ENCODE measurements at regions not wholly inside any gene's neighbourhood (a gene's known extent, or its start where the extent isn't known, plus 50 kb on each side); places are given as distances from the start of the nearest gene placed in this dataset.

DNA sequence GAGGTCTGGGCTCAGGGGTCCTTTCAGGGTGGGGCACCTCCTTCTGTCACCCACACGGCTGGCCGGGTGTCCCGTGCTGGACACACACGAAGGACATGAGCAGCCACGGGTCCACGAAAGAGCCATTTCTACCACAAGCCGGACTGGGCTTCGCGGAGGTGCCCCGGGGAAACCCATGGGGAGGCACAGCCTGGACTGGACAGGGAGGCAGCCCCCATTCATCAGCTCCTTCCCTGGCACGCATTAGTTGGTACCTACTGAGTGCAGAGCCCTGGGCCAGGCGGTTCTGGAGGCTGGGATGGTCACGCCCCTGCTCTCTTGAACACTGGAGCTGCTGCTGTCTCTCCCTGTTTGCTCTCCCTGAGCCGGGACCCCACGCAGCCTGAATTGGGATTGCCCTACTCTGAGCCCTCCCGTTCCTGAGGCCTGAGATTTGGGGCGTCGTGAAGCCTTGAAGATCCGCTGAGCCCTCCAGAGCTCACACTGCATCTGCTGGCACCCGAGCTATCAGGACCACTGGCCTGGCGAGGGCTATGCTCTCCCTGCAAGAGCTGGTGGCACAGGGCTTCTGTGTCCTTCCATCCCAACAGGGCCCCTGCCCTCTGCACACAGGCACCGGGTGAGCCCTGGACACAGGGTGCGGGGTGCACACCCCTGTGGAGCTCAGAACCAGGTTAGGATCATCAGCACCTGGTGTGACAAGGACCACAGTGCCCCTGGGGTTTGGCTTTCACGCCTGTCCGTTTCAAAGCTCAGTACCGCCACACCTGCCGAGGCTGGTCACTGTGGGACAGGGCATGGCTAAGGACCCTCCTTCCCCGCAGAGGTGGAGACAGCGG is 84.6 kb downstream of the MYEOV start:
- Histone ChIP-seq H3K9ac (ENCODE audit: low read depth in 1 of 3, low read length in 3 of 3) (no peak overlapping the region), H3K27me3 (ENCODE audit: control insufficient read depth in 3 of 3, insufficient read depth in 3 of 3, low read length in 3 of 3) (peaks cover 6 to 24% (median 24%) of the 10 kb centered on the region in 3 donors), H3K4me3 (ENCODE audit: low read length in 3 of 3) (no peak overlapping the region), H3K9me3 (ENCODE audit: control insufficient read depth in 3 of 3, low read length in 3 of 3) (no peaks in the 10 kb centered on the region), H3K27ac (ENCODE audit: low read depth, low read length) (no peak overlapping the region), H3K36me3 (ENCODE audit: control insufficient read depth in 3 of 3, insufficient read depth in 3 of 3, low read length in 3 of 3) (no peaks in the 10 kb centered on the region), H3K4me1 (ENCODE audit: control insufficient read depth in 3 of 3, insufficient read depth in 3 of 3, low read length in 3 of 3) (peaks cover 2 to 6% (median 3%) of the 10 kb centered on the region in 3 donors)

GRCh38 chr11:69380451-69380901 is 86.5 kb downstream of the MYEOV start:
- H3K9me3 ChIP-seq (ENCODE audit: control insufficient read depth in 3 of 3, low read length in 3 of 3), result no peaks in the 10 kb centered on the region
- no peak overlapping the region for H3K27ac ChIP-seq (ENCODE audit: low read depth, low read length)
- H3K27me3 ChIP-seq (ENCODE audit: control insufficient read depth in 3 of 3, insufficient read depth in 3 of 3, low read length in 3 of 3), result peaks cover 6 to 24% (median 18%) of the 10 kb centered on the region in 3 donors
- no peak overlapping the region for H3K4me3 ChIP-seq (ENCODE audit: low read length in 3 of 3)
- peaks cover 2 to 6% (median 3%) of the 10 kb centered on the region in 3 donors for H3K4me1 ChIP-seq (ENCODE audit: control insufficient read depth in 3 of 3, insufficient read depth in 3 of 3, low read length in 3 of 3)
- no peaks in the 10 kb centered on the region for H3K36me3 ChIP-seq (ENCODE audit: control insufficient read depth in 3 of 3, insufficient read depth in 3 of 3, low read length in 3 of 3)
- H3K9ac ChIP-seq (ENCODE audit: low read depth in 1 of 3, low read length in 3 of 3), result no peak overlapping the region

DNA sequence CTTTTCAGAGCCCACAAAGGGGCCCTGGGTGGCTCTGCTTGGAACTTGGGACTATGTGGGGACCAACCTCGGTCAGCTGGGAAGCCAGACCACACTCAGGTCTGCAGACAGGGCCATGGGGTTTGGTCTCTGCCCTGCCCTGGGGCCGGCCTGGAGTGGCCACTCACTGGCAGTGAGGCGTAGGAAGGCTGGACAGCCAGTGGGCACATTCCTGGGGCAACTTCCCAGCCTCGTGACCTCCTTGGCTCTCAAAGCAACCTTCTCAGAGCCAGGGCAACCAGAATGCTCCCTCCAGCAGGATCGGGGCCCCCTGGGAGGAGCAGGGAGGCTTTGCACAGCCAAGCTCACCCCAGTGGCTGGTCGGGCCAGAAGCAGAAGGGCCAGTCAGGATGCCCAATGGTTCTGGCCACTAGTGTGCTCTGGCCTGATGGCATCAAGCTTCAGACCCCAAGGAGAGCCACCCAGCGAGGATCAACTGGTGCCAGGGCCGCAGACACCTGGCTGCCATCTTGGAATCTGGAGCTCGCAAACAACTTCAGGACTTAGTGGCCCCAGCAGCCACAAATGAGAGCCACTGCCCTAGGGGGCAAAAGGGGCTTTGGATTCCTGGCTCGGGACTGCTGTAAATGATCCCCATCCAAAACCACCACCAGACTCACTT is 87.1 kb downstream of the MYEOV start:
- peaks cover 2 to 6% (median 3%) of the 10 kb centered on the region in 3 donors for H3K4me1 ChIP-seq (ENCODE audit: control insufficient read depth in 3 of 3, insufficient read depth in 3 of 3, low read length in 3 of 3)

GRCh38 chr11:69381681-69382130 is 87.8 kb downstream of the MYEOV start:
- H3K36me3 ChIP-seq (ENCODE audit: control insufficient read depth in 3 of 3, insufficient read depth in 3 of 3, low read length in 3 of 3), result no peaks in the 10 kb centered on the region
- no peak overlapping the region for H3K4me3 ChIP-seq (ENCODE audit: low read length in 3 of 3)
- peaks cover 2 to 6% (median 3%) of the 10 kb centered on the region in 3 donors for H3K4me1 ChIP-seq (ENCODE audit: control insufficient read depth in 3 of 3, insufficient read depth in 3 of 3, low read length in 3 of 3)

More for the DNA sequence above, 87.1 kb downstream of the MYEOV start:
- Histone ChIP-seq H3K27me3 (ENCODE audit: control insufficient read depth in 3 of 3, insufficient read depth in 3 of 3, low read length in 3 of 3) (peaks cover 6 to 19% (median 15%) of the 10 kb centered on the region in 3 donors), H3K36me3 (ENCODE audit: control insufficient read depth in 3 of 3, insufficient read depth in 3 of 3, low read length in 3 of 3) (no peaks in the 10 kb centered on the region), H3K9me3 (ENCODE audit: control insufficient read depth in 3 of 3, low read length in 3 of 3) (no peaks in the 10 kb centered on the region), H3K4me3 (ENCODE audit: low read length in 3 of 3) (no peak overlapping the region), H3K27ac (ENCODE audit: low read depth, low read length) (no peak overlapping the region), H3K9ac (ENCODE audit: low read depth in 1 of 3, low read length in 3 of 3) (no peak overlapping the region)

GRCh38 chr11:69382131-69383128 is 88.5 kb downstream of the MYEOV start:
- Histone ChIP-seq H3K27ac (ENCODE audit: low read depth, low read length) (no peak overlapping the region), H3K9me3 (ENCODE audit: control insufficient read depth in 3 of 3, low read length in 3 of 3) (peaks cover 0 to under 1% (median 0%) of the 10 kb centered on the region in 3 donors), H3K27me3 (ENCODE audit: control insufficient read depth in 3 of 3, insufficient read depth in 3 of 3, low read length in 3 of 3) (peaks cover 0 to 12% (median 11%) of the 10 kb centered on the region in 3 donors), H3K4me1 (ENCODE audit: control insufficient read depth in 3 of 3, insufficient read depth in 3 of 3, low read length in 3 of 3) (peaks cover 2 to 6% (median 3%) of the 10 kb centered on the region in 3 donors), H3K4me3 (ENCODE audit: low read length in 3 of 3) (peak overlapping the region in 1 of 3 donors; percentile 27), H3K9ac (ENCODE audit: low read depth in 1 of 3, low read length in 3 of 3) (no peak overlapping the region), H3K36me3 (ENCODE audit: control insufficient read depth in 3 of 3, insufficient read depth in 3 of 3, low read length in 3 of 3) (no peaks in the 10 kb centered on the region)

More at GRCh38 chr11:69381681-69382130, 87.8 kb downstream of the MYEOV start:
- no peak overlapping the region for H3K27ac ChIP-seq (ENCODE audit: low read depth, low read length)
- H3K9ac ChIP-seq (ENCODE audit: low read depth in 1 of 3, low read length in 3 of 3), result no peak overlapping the region
- H3K9me3 ChIP-seq (ENCODE audit: control insufficient read depth in 3 of 3, low read length in 3 of 3), result no peaks in the 10 kb centered on the region
- H3K27me3 ChIP-seq (ENCODE audit: control insufficient read depth in 3 of 3, insufficient read depth in 3 of 3, low read length in 3 of 3), result peaks cover 4 to 13% (median 12%) of the 10 kb centered on the region in 3 donors

DNA sequence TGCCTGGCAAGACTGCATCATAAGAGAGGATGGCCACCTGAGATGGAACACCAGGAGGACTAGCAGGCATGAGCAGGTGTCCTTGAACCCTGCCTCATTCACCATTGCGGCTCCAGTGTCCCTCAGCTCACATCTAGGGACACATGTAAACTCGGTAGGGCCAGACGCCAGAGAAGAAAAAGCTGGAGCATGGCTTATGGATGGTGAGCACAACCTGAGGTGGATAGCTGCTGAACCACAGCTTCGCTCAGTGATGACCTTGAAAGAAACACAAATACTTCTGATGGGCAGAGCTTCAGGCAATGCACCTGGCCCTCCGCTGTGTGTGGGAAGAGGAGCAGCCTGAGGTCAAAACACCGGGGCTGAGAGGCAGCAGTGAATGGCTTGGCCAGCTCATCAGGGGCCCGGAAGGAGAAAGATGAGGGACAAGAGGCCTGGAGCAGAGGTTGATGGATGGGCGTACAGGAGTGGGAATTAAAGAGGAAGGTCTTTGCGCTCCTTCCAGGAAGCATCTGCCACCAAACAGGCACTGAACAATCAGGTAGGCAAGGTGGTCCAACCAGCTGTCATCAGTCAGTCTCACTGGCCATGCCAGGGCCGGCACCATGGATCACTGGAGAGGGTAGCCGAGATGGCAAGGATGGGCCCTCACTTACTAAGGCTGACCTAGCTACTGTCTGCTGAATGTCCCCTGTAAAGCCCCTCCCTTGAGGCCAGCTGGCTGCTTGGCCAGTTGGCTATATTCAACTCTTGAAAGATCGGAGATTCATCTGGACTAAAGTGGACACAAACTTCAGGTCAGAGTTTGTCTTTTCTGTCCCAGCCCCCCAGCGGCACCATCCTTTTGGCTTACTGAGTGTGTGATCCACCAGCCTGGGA is 89.7 kb downstream of the MYEOV start:
- Histone ChIP-seq H3K4me1 (ENCODE audit: control insufficient read depth in 3 of 3, insufficient read depth in 3 of 3, low read length in 3 of 3) (peaks cover 2 to 6% (median 3%) of the 10 kb centered on the region in 3 donors), H3K4me3 (ENCODE audit: low read length in 3 of 3) (no peak overlapping the region), H3K9ac (ENCODE audit: low read depth in 1 of 3, low read length in 3 of 3) (no peak overlapping the region), H3K36me3 (ENCODE audit: control insufficient read depth in 3 of 3, insufficient read depth in 3 of 3, low read length in 3 of 3) (no peaks in the 10 kb centered on the region), H3K9me3 (ENCODE audit: control insufficient read depth in 3 of 3, low read length in 3 of 3) (peaks cover 0 to 11% (median 6%) of the 10 kb centered on the region in 3 donors), H3K27me3 (ENCODE audit: control insufficient read depth in 3 of 3, insufficient read depth in 3 of 3, low read length in 3 of 3) (peaks cover 0 to 5% (median 2%) of the 10 kb centered on the region in 3 donors), H3K27ac (ENCODE audit: low read depth, low read length) (no peak overlapping the region)

DNA sequence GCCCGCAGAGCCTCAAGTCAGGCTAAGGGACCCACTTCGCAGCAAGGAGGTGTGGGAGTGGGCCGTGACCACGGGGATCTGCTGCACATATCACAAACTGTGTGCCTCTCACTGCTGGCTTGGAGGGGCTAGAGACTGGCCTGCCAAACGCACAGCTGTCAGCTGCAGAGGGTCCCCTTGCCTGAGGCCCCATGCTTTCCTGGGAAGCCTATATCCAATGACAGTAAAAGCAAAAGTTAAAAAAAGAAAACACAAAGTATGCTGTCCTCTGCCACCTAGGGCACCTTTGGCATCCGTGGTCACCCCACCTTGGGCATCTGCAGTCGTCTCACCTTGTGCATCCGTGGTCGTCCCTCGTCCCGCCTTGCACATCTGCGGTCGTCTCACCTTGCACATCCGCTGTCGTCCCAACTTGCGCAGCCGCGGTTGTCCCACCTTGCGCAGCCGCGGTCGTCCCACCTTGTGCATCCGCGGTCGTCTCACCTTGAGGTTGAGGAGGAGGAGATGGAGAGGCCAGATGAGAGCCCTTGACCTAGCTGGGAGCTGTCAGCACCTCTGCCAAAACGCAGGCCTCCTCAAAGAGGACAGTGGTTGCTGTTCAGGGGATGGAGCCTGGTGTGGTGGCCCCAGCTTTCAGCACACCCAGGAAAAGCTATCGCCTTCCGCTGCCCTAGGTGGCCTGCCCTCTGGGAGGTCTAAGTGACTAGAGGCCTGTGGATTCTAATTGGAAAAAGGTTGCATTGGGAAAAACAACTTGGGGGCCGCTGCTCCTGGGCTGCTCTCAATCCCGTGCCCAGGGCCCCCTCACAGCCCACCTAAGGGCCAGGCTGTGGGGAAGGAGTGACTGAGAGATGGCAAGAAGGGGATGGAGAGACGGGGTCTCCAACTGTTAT is 90.5 kb downstream of the MYEOV start:
- no peaks in the 10 kb centered on the region for H3K36me3 ChIP-seq (ENCODE audit: control insufficient read depth in 3 of 3, insufficient read depth in 3 of 3, low read length in 3 of 3)
- H3K9ac ChIP-seq (ENCODE audit: low read depth in 1 of 3, low read length in 3 of 3), result no peak overlapping the region
- peaks cover 2 to 6% (median 3%) of the 10 kb centered on the region in 3 donors for H3K4me1 ChIP-seq (ENCODE audit: control insufficient read depth in 3 of 3, insufficient read depth in 3 of 3, low read length in 3 of 3)
- H3K4me3 ChIP-seq (ENCODE audit: low read length in 3 of 3), result no peak overlapping the region
- peaks cover 4 to 14% (median 6%) of the 10 kb centered on the region in 3 donors for H3K9me3 ChIP-seq (ENCODE audit: control insufficient read depth in 3 of 3, low read length in 3 of 3)
- H3K27me3 ChIP-seq (ENCODE audit: control insufficient read depth in 3 of 3, insufficient read depth in 3 of 3, low read length in 3 of 3), result peaks cover 0 to 5% (median 0%) of the 10 kb centered on the region in 3 donors
- no peak overlapping the region for H3K27ac ChIP-seq (ENCODE audit: low read depth, low read length)

- Histone ChIP-seq H3K9me3 (ENCODE audit: control insufficient read depth in 3 of 3, low read length in 3 of 3) (peaks cover 4 to 14% (median 6%) of the 10 kb centered on the region in 3 donors), H3K4me1 (ENCODE audit: control insufficient read depth in 3 of 3, insufficient read depth in 3 of 3, low read length in 3 of 3) (peaks cover 2 to 6% (median 3%) of the 10 kb centered on the region in 3 donors), H3K9ac (ENCODE audit: low read depth in 1 of 3, low read length in 3 of 3) (no peak overlapping the region)
Measured at GRCh38 chr11:69385144-69385820, 91.3 kb downstream of the MYEOV start.

More at GRCh38 chr11:69385144-69385820, 91.3 kb downstream of the MYEOV start:
- Histone ChIP-seq H3K27me3 (ENCODE audit: control insufficient read depth in 3 of 3, insufficient read depth in 3 of 3, low read length in 3 of 3) (peaks cover 0 to 5% (median 0%) of the 10 kb centered on the region in 3 donors), H3K36me3 (ENCODE audit: control insufficient read depth in 3 of 3, insufficient read depth in 3 of 3, low read length in 3 of 3) (no peaks in the 10 kb centered on the region), H3K27ac (ENCODE audit: low read depth, low read length) (no peak overlapping the region), H3K4me3 (ENCODE audit: low read length in 3 of 3) (no peak overlapping the region)
